GM19455 (cell line): ENCODE measurements at regions not wholly inside any gene's neighbourhood (a gene's known extent, or its start where the extent isn't known, plus 50 kb on each side); places are given as distances from the start of the nearest gene placed in this dataset.

Experiments
- ATAC-seq: cut with Tn5 transposase; IDR thresholded peaks from one replicate; pipeline ENCODE4 v1.9.1; 2021; ENCODE audit not compliant: unreplicated experiment

DNA sequence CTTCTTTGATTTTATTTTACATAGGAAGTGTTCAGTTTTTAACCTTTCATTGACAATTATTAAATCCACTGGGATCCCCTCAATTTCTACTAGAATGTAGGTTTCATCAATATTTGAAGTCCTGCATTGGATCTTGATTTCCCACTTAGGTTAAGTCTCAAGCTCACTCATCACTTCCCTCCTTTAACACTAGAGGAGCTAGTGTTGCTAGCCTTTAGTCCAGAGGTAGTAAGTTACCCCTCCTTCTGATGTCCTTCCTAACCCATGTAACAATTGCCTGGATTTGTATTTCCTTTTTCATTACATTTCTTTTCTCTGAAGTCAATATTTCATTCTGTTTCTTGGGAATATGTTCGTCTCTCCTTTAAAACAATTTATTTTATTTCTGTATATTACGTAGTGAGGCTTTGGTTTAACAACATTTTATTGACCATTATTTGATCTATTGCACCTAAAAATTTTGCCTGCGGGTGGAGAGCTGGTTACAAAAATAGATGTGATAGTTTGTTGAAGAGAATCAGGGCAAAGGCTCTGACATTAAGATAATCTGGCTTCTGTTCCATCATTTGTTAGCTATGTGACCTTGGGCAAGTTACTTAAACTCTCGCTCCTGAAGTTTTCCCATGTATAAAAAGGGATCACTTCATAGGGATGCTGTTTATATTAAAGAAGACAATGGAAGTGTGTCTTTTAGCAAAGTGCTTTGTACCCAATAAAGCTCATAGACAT is 833.0 kb downstream of the SLC4A3 start:
- no peak for ATAC-seq

DNA sequence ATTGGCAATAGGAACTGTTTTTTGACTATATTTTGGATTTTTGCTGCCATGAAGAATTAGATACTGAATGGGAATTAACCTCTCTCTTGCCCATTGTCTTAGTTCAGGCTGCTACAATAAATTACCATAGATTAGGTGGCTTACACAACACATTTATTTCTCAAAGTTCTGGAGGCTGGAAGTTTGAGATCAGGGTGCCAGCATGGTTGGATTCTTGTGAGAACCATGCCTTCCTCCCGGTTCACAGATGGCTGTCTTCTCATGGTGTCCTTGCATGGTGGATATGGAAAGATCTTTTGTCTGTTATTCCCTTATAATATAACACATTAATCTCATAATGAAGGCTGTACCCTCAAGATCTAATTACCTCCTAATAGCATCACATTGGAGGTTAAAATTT is 836.4 kb downstream of the SLC4A3 start:
- ATAC-seq, result no peak

GRCh38 chr2:220465700-220466099 is 838.3 kb downstream of the SLC4A3 start:
- ATAC-seq, result no peak

DNA sequence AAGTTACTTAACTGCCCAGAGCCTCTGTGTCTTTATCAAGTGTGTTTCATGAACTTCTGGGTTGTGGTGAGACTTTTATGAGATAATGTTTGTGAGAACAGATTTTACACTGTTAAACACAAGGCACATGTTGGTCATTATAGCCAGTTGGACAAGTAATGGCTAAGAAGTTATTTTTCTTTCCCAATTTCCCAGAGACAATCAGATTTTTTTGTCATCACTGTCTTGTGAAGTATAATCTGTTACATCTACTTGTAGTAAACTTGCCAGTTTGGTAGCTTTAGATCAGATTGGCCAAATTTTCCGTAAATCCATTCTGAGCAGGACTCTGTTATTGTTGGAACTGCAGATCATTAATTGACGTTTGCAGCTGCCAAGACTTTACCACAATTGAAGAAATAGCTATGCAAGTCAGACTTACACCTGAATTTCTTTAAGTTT is 838.8 kb downstream of the SLC4A3 start:
- no peak for ATAC-seq

- no peak for ATAC-seq
Observed at GRCh38 chr2:220469201-220469600, 841.8 kb downstream of the SLC4A3 start.

DNA sequence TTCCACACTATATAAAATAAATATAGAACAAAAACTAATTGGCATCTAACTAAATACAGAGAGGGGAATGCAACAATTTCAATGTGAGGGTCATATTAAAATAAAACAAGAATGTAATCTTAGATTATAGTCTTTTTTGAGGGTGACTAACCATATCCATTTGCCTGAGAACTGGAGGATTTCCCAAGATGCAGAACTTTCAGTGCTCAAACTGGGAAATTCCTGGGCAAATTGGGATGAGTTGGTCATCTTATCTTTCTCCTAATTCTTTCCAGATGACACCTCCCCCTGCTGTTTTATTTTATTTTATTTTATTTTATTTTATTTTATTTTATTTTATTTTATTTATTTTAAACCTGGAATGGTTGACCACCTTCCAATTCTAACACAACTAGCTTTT is 846.2 kb downstream of the SLC4A3 start:
- no peak for ATAC-seq

- ATAC-seq, result no peak
Observed at GRCh38 chr2:220476877-220477276, 849.4 kb downstream of the SLC4A3 start.

GRCh38 chr2:220478305-220479058 is 851.1 kb downstream of the SLC4A3 start:
- ATAC-seq, result no peak

DNA sequence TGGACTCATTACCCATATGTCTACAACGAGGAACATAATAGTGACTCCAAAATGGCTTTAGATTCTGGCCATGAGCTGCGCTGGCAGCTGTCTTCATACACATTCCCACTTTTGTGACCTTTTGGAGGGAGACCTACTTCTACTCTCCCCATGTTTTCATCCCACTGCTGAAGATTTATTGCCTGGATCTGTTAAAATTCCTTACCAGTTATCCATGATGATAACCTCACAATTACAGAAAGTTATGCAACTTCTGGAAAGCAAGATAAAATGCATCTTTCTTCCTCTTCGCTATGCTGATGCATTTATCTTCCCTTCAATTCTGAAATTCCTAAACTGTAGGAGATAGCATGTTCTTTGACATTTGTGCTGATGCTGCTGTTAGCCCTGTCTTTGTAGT is 855.3 kb downstream of the SLC4A3 start:
- no peak for ATAC-seq

- no peak for ATAC-seq
Observed at GRCh38 chr2:220489121-220489520, 861.7 kb downstream of the SLC4A3 start.

- no peak for ATAC-seq
Observed at GRCh38 chr2:220491670-220492069, 864.2 kb downstream of the SLC4A3 start.

- ATAC-seq, result no peak
Observed at GRCh38 chr2:220493871-220494525, 866.6 kb downstream of the SLC4A3 start.

- ATAC-seq, result no peak
Observed at GRCh38 chr2:220496513-220496912, 869.1 kb downstream of the SLC4A3 start.

DNA sequence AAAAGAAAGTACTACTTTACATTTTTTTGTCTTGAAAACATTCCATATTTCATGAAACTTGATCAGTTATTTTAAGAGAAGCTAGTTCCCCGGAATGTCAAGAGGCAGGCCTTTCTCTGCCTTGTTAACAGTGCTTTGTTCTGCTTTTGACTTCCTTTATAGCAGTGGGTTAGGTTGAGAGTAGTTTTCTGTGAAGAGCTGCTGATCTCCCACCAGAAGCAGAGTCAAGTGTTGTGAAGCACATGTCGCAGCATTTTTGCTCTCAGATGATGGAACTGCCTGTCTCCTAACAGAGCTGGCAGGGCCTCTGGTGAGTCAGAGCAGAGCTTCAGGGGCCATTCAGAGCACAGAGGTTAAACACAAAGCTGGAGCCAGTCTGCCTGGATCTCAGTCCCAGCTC is 871.8 kb downstream of the SLC4A3 start:
- no peak for ATAC-seq

DNA sequence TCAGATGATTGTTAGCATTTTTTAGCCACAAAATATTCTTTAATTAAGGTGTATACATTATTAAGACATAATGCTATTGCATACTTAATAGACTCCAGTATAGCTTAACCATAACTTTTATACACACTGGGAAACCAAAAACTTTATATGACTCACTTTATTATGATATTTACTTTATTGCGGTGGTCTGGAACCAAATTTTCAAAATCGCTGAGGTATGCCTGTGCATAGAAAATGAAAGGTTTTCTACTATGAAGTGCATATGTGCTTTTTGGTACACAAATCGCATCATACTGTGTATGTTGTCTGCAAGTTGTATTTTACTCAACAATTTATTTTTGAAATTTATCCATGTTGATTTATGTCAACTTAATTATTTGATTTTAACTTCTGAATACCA is 875.1 kb downstream of the SLC4A3 start:
- ATAC-seq, result no peak

DNA sequence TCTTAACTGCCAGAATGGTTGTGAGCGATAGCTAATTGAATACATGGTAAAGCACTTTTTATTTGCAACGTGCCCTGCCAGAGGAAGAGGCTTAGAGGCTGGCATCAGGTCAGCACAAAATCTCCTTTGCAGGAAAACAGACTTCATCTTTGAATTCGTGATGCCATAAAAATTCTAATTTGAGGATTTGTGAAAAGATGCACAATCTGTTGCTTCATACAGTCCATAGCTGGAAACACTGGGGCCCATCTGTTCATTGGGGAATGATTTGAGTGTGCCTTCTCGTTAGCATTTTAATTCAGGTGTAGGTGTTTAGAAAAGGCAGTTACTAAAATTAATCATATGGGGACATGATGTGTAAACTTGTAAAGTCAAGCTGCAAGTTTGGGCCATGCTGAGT is 876.0 kb downstream of the SLC4A3 start:
- ATAC-seq, result no peak

DNA sequence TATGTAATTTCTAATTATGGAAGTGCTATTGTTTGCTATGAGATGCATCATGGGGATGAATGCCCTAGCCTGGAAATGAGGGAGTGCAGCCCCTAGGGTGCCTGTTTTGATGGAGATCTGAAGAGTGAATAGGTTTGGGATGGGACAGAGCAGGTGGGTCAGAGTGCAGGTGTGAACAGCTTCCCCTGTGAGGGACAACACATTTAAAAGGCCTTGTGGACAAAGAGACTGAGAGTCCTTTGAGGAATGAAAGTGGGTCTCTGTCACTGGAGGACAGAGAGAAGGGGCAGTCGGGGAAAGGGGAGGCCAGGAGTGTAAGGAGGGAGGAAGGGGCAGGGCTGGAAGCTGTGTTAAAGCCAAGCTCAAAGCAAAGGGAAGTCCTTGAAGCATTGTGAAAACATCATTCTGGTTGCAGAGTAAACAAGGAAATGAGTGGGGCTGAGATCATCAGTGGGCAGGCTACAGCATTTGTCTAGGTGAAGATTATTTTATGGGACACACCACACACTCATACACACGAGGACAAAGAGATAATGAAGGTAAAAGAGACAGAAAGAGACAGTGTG is 877.6 kb downstream of the SLC4A3 start:
- no peak for ATAC-seq

- ATAC-seq, result no peak
Observed at GRCh38 chr2:220506466-220506865, 879.0 kb downstream of the SLC4A3 start.

GRCh38 chr2:220509096-220509757 is 881.8 kb downstream of the SLC4A3 start:
- no peak for ATAC-seq

DNA sequence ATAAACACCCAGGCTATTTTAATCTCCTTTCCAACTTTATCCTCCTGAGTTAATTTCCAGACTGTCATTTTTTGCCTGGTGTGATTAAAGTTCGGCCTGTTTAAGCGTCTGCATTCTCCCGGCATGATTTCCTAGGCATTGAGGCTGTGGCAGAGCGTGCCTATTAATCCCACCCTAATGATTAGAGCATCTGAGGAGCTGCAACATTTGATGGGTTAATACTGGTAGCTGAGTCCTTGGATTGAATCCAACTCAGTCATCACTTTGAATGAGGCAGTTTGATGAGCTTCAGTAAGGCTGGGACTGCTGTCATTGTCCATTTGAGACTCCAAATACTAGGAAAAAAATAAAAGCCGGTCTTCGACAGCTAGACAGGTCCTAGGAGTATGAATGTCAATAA is 882.5 kb downstream of the SLC4A3 start:
- no peak for ATAC-seq

- ATAC-seq, result no peak
Observed at GRCh38 chr2:220510668-220511067, 883.2 kb downstream of the SLC4A3 start.
